ENCODE measurements at regions not wholly inside any gene's neighbourhood (a gene's known extent, or its start where the extent isn't known, plus 50 kb on each side); places are given as distances from the start of the nearest gene placed in this dataset.

- Histone ChIP-seq H3K9ac (ENCODE audit: low read depth, low read length) (no peak overlapping the region), H3K36me3 (ENCODE audit: insufficient read depth, low read length) (no peaks in the 10 kb centered on the region), H3K9me3 (ENCODE audit: insufficient read depth, low read length, severe bottlenecking) (no peaks in the 10 kb centered on the region), H2AFZ (ENCODE audit: low read depth, low read length) (no peak overlapping the region), H3K4me2 (ENCODE audit: insufficient read depth, low read length) (no peak overlapping the region), H3K4me3 (ENCODE audit: low read depth in 1 of 2, low read length in 2 of 2) (no peak overlapping the region), H3K27ac (ENCODE audit: low read length) (no peak overlapping the region), H3K79me2 (ENCODE audit: insufficient read depth, low read length) (no peaks in the 10 kb centered on the region), H4K20me1 (ENCODE audit: insufficient read depth, low read length) (no peaks in the 10 kb centered on the region), H3K4me1 (ENCODE audit: insufficient read depth, low read length) (no peaks in the 10 kb centered on the region), H3K27me3 (ENCODE audit: insufficient read depth, low read length, poor library complexity) (no peaks in the 10 kb centered on the region)
- no peak for TF ChIP-seq EZH2 (IDR thresholded peaks at IDR 0.05; ENCODE audit: borderline replicate concordance, low read depth, low read length, severe bottlenecking)
- TF ChIP-seq, protein P1, sequence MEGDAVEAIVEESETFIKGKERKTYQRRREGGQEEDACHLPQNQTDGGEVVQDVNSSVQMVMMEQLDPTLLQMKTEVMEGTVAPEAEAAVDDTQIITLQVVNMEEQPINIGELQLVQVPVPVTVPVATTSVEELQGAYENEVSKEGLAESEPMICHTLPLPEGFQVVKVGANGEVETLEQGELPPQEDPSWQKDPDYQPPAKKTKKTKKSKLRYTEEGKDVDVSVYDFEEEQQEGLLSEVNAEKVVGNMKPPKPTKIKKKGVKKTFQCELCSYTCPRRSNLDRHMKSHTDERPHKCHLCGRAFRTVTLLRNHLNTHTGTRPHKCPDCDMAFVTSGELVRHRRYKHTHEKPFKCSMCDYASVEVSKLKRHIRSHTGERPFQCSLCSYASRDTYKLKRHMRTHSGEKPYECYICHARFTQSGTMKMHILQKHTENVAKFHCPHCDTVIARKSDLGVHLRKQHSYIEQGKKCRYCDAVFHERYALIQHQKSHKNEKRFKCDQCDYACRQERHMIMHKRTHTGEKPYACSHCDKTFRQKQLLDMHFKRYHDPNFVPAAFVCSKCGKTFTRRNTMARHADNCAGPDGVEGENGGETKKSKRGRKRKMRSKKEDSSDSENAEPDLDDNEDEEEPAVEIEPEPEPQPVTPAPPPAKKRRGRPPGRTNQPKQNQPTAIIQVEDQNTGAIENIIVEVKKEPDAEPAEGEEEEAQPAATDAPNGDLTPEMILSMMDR (IDR thresholded peaks at IDR 0.05; ENCODE audit: borderline replicate concordance, extremely low read depth, low read length, poor library complexity, severe bottlenecking), result no peak
- DNase-seq (no peak), ATAC-seq (ENCODE audit: insufficient read depth, low read depth) (peak; percentile 56; the same call in 2 of the 3 replicates)
These were observed 326.6 kb downstream of the MZT1 start for GRCh38 chr13:72400856-72401255.

DNA sequence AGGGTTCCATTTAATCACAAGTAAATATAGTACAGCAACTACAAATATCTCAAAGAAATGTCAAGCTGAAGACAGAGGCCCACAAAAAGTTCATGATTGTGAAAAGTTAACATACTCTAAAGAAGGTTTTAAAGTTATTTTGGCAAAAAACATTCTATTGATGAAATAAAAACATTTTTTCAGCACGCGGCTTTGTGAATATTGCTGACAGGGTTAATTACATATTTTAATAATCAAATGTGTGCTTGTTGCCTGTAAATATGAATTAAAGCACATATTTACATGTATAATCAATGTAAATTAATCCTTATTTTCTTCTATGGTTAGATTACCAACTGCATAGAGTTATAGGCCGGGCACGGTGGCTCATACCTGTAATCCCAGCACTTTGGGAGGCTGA, 328.1 kb downstream of the MZT1 start:
- Histone ChIP-seq H3K36me3 (ENCODE audit: insufficient read depth, low read length) (no peaks in the 10 kb centered on the region), H3K4me3 (ENCODE audit: low read depth in 1 of 2, low read length in 2 of 2) (no peak overlapping the region), H3K9ac (ENCODE audit: low read depth, low read length) (no peak overlapping the region), H3K4me2 (ENCODE audit: insufficient read depth, low read length) (no peak overlapping the region), H3K27me3 (ENCODE audit: insufficient read depth, low read length, poor library complexity) (no peaks in the 10 kb centered on the region), H4K20me1 (ENCODE audit: insufficient read depth, low read length) (no peaks in the 10 kb centered on the region), H3K4me1 (ENCODE audit: insufficient read depth, low read length) (no peaks in the 10 kb centered on the region), H3K9me3 (ENCODE audit: insufficient read depth, low read length, severe bottlenecking) (no peaks in the 10 kb centered on the region), H3K79me2 (ENCODE audit: insufficient read depth, low read length) (no peaks in the 10 kb centered on the region), H3K27ac (ENCODE audit: low read length) (no peak overlapping the region), H2AFZ (ENCODE audit: low read depth, low read length) (no peak overlapping the region)
- no peak for DNase-seq
- TF ChIP-seq, protein P1 (IDR thresholded peaks at IDR 0.05; ENCODE audit: borderline replicate concordance, extremely low read depth, low read length, poor library complexity, severe bottlenecking), result no peak
- TF ChIP-seq EZH2 (IDR thresholded peaks at IDR 0.05; ENCODE audit: borderline replicate concordance, low read depth, low read length, severe bottlenecking), result no peak
- ATAC-seq (ENCODE audit: insufficient read depth, low read depth), result no peak

DNA sequence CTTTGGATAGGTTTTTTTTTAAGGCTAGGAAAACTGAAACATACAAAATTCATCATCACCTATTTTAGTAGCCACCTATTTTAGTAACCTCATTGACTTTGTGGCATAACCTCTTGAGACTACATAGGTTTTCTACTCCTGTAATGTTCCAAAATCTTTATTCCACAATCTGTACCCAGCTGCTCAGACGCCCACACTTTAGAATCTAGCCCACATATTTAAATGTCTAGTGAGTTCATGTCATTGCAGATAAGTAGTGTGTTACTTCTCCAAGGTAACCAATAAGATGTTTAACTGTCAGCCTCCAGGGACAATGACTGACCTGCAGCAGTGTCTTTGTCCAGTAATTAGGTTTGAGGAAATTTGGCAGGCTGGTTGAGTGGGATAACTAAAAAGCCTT, 330.2 kb downstream of the MZT1 start:
- Histone ChIP-seq H3K4me3 (ENCODE audit: low read depth in 1 of 2, low read length in 2 of 2) (no peak overlapping the region), H3K9me3 (ENCODE audit: insufficient read depth, low read length, severe bottlenecking) (no peaks in the 10 kb centered on the region), H4K20me1 (ENCODE audit: insufficient read depth, low read length) (no peaks in the 10 kb centered on the region), H3K27me3 (ENCODE audit: insufficient read depth, low read length, poor library complexity) (no peaks in the 10 kb centered on the region), H3K9ac (ENCODE audit: low read depth, low read length) (no peak overlapping the region), H3K79me2 (ENCODE audit: insufficient read depth, low read length) (no peaks in the 10 kb centered on the region), H2AFZ (ENCODE audit: low read depth, low read length) (no peak overlapping the region), H3K4me1 (ENCODE audit: insufficient read depth, low read length) (no peaks in the 10 kb centered on the region), H3K4me2 (ENCODE audit: insufficient read depth, low read length) (no peak overlapping the region), H3K36me3 (ENCODE audit: insufficient read depth, low read length) (no peaks in the 10 kb centered on the region), H3K27ac (ENCODE audit: low read length) (no peak overlapping the region)
- no peak for DNase-seq
- TF ChIP-seq, protein P1 (IDR thresholded peaks at IDR 0.05; ENCODE audit: borderline replicate concordance, extremely low read depth, low read length, poor library complexity, severe bottlenecking), result no peak
- no peak for TF ChIP-seq EZH2 (IDR thresholded peaks at IDR 0.05; ENCODE audit: borderline replicate concordance, low read depth, low read length, severe bottlenecking)
- no peak for ATAC-seq (ENCODE audit: insufficient read depth, low read depth)

DNA sequence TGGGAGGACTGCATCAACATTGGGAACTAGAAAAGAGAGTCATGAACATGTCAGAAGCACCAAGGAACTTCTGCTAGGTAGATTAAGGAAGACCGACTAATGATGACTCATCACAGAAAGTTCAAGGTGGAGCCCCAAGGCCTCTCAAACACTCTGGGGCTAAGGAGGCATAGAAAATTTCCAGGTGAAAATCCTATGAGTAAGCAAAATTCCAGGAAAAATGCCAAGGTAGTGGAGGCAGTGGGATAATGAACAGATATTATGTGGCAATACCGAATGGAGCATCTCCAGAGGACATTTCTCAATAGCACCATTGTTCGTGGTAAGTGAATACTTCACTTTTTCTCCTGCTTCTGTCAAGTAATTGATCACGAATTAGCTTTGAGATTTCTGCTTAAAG, 336.5 kb downstream of the MZT1 start:
- DNase-seq, result no peak

More for the DNA sequence above, 336.5 kb downstream of the MZT1 start:
- H3K36me3 ChIP-seq (ENCODE audit: insufficient read depth, low read length), result no peaks in the 10 kb centered on the region
- no peak overlapping the region for H3K9ac ChIP-seq (ENCODE audit: low read depth, low read length)
- H3K4me3 ChIP-seq (ENCODE audit: low read depth in 1 of 2, low read length in 2 of 2), result no peak overlapping the region
- TF ChIP-seq EZH2 (IDR thresholded peaks at IDR 0.05; ENCODE audit: borderline replicate concordance, low read depth, low read length, severe bottlenecking), result no peak
- TF ChIP-seq, protein P1 (IDR thresholded peaks at IDR 0.05; ENCODE audit: borderline replicate concordance, extremely low read depth, low read length, poor library complexity, severe bottlenecking), result no peak
- no peaks in the 10 kb centered on the region for H4K20me1 ChIP-seq (ENCODE audit: insufficient read depth, low read length)
- no peaks in the 10 kb centered on the region for H3K79me2 ChIP-seq (ENCODE audit: insufficient read depth, low read length)
- no peak overlapping the region for H3K27ac ChIP-seq (ENCODE audit: low read length)
- no peak overlapping the region for H3K4me2 ChIP-seq (ENCODE audit: insufficient read depth, low read length)
- H3K9me3 ChIP-seq (ENCODE audit: insufficient read depth, low read length, severe bottlenecking), result no peaks in the 10 kb centered on the region
- no peak overlapping the region for H2AFZ ChIP-seq (ENCODE audit: low read depth, low read length)
- no peaks in the 10 kb centered on the region for H3K4me1 ChIP-seq (ENCODE audit: insufficient read depth, low read length)
- ATAC-seq (ENCODE audit: insufficient read depth, low read depth), result no peak
- H3K27me3 ChIP-seq (ENCODE audit: insufficient read depth, low read length, poor library complexity), result no peaks in the 10 kb centered on the region

Measured in DND-41 (cell line).